Ovary (tissue), 3 donors: ENCODE measurements at regions not wholly inside any gene's neighbourhood (a gene's known extent, or its start where the extent isn't known, plus 50 kb on each side); places are given as distances from the start of the nearest gene placed in this dataset.

Experiments
- EP300 ChIP-seq: sonication (generic); formaldehyde crosslinking; IDR thresholded peaks from one replicate; pipeline ENCODE4 v1.6.1; 2017; ENCODE audit warnings: antibody characterized with exemption
- POLR2A ChIP-seq: fragments of 450-650 bp; IDR thresholded peaks from one replicate; pipeline ENCODE4 v1.6.1; 2017; ENCODE audit warnings: antibody characterized with exemption, mild to moderate bottlenecking, moderate library complexity
- TF ChIP-seq, protein P1 (sequence below), 3 donors: fragments of 450-650 bp in 2 of 3; fragments of 200-600 bp in 1 of 3; IDR thresholded peaks; one replicate each; pipeline versions ENCODE4 v1.5.1 to v1.8.0; 2016 to 2022; ENCODE audit warnings: antibody characterized with exemption in 3 of 3, mild to moderate bottlenecking in 1 of 3
- donor health status: DM: no; HTN: no; CAD: no.

DNA sequence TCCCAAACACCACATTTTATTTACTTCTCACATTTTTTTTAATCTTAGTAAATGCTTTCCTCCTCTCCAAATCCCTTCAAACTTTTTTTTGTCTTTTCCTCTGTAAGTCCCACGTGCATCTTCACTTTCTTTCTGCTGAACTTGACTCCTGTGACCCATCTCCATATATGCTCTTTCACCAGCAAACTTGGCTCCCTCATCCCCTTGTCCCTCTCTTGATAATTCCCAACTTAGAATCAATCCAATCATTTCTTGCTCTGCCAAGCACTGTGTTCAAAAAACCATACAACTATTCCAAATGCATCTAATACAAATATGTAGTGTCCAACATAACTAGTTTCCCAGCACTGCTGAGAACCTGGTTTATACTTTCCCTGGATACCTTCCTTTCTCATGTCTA, 519.4 kb downstream of the HDGFL1 start:
- TF ChIP-seq POLR2A = no peak
- TF ChIP-seq, protein P1, sequence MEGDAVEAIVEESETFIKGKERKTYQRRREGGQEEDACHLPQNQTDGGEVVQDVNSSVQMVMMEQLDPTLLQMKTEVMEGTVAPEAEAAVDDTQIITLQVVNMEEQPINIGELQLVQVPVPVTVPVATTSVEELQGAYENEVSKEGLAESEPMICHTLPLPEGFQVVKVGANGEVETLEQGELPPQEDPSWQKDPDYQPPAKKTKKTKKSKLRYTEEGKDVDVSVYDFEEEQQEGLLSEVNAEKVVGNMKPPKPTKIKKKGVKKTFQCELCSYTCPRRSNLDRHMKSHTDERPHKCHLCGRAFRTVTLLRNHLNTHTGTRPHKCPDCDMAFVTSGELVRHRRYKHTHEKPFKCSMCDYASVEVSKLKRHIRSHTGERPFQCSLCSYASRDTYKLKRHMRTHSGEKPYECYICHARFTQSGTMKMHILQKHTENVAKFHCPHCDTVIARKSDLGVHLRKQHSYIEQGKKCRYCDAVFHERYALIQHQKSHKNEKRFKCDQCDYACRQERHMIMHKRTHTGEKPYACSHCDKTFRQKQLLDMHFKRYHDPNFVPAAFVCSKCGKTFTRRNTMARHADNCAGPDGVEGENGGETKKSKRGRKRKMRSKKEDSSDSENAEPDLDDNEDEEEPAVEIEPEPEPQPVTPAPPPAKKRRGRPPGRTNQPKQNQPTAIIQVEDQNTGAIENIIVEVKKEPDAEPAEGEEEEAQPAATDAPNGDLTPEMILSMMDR (IDR thresholded peaks at IDR 0.05) = no peak
- no peak for TF ChIP-seq EP300
